Naive B cell (primary cell): ENCODE measurements at regions not wholly inside any gene's neighbourhood (a gene's known extent, or its start where the extent isn't known, plus 50 kb on each side); places are given as distances from the start of the nearest gene placed in this dataset.

Source experiments
- ATAC-seq, 2 donors: fragments of 150-1000 bp; cut with Tn5 transposase; 2 replicates each; pipeline ENCODE4 v1.10.0; 2021; ENCODE audit warnings: low read depth in 2 of 2, mild to moderate bottlenecking in 2 of 2, moderate library complexity in 2 of 2
- DNase-seq: peaks from one replicate; pipeline ENCODE4 v3.0.0; 2022
- H3K27ac Mint-ChIP-seq, 6 donors: one replicate each; pipeline ENCODE4 v1.8.0; 2020 to 2022; ENCODE audit warnings: mild to moderate bottlenecking in 6 of 6, mixed read lengths in 6 of 6, moderate library complexity in 5 of 6, inconsistent platforms in 2 of 6
- H3K27me3 Mint-ChIP-seq, 3 donors: one replicate each; pipeline ENCODE4 v1.8.0; 2021 to 2022; ENCODE audit warnings: mixed read lengths in 3 of 3, mild to moderate bottlenecking in 1 of 3
- H3K36me3 Mint-ChIP-seq, 2 donors: one replicate each; pipeline ENCODE4 v1.8.0; 2020 to 2022; ENCODE audit warnings: mixed read lengths in 2 of 2, inconsistent platforms in 1 of 2, mild to moderate bottlenecking in 1 of 2
- H3K4me1 Mint-ChIP-seq, 3 donors: one replicate each; pipeline ENCODE4 v1.8.0; 2020 to 2022; ENCODE audit warnings: mixed read lengths in 3 of 3, inconsistent platforms in 1 of 3, mild to moderate bottlenecking in 1 of 3, moderate library complexity in 1 of 3
- H3K4me3 Mint-ChIP-seq, 8 donors: one replicate each; pipeline ENCODE4 v1.8.0; 2020 to 2022; ENCODE audit warnings: mild to moderate bottlenecking in 8 of 8, mixed read lengths in 8 of 8, moderate library complexity in 8 of 8, inconsistent platforms in 2 of 8
- H3K9me3 Mint-ChIP-seq, 7 donors: one replicate each; pipeline ENCODE4 v1.8.0; 2020 to 2022; ENCODE audit warnings: mixed read lengths in 7 of 7, mild to moderate bottlenecking in 5 of 7, inconsistent platforms in 2 of 7, moderate library complexity in 1 of 7

- Mint-ChIP-seq H3K4me3 (no peak overlapping the region), H3K36me3 (no peaks in the 10 kb centered on the region), H3K27ac (no peak overlapping the region), H3K27me3 (peaks cover 0 to 34% (median 4%) of the 10 kb centered on the region in 3 donors), H3K4me1 (no peaks in the 10 kb centered on the region), H3K9me3 (peaks cover 0 to 1% (median 0%) of the 10 kb centered on the region in 7 donors)
- no peak for ATAC-seq
- no peak for DNase-seq
These were observed 671.4 kb downstream of the ZNF674 start for GRCh38 chrX:45873781-45874180.

- DNase-seq (no peak), ATAC-seq (no peak)
- no peaks in the 10 kb centered on the region for H3K4me1 Mint-ChIP-seq
- H3K27ac Mint-ChIP-seq = no peak overlapping the region
- no peaks in the 10 kb centered on the region for H3K9me3 Mint-ChIP-seq
- H3K36me3 Mint-ChIP-seq = no peaks in the 10 kb centered on the region
- H3K27me3 Mint-ChIP-seq = peaks cover 0 to 26% (median 4%) of the 10 kb centered on the region in 3 donors
- H3K4me3 Mint-ChIP-seq = no peak overlapping the region
These were observed 671.8 kb upstream of the DIPK2B start for GRCh38 chrX:45872480-45872879.

- Mint-ChIP-seq H3K36me3 (no peaks in the 10 kb centered on the region), H3K4me3 (no peak overlapping the region), H3K27ac (no peak overlapping the region), H3K27me3 (peaks cover 0 to 23% (median 4%) of the 10 kb centered on the region in 3 donors), H3K4me1 (no peaks in the 10 kb centered on the region), H3K9me3 (no peaks in the 10 kb centered on the region)
- ATAC-seq = no peak
- no peak for DNase-seq
These were observed 667.7 kb upstream of the DIPK2B start for GRCh38 chrX:45868425-45868824.

- no peak overlapping the region for H3K4me3 Mint-ChIP-seq
- peaks cover 0 to 14% (median 0%) of the 10 kb centered on the region in 3 donors for H3K27me3 Mint-ChIP-seq
- no peak for DNase-seq
- H3K36me3 Mint-ChIP-seq = no peaks in the 10 kb centered on the region
- no peaks in the 10 kb centered on the region for H3K4me1 Mint-ChIP-seq
- ATAC-seq = no peak
- H3K27ac Mint-ChIP-seq = no peak overlapping the region
- H3K9me3 Mint-ChIP-seq = no peaks in the 10 kb centered on the region
These were observed 662.1 kb upstream of the DIPK2B start for GRCh38 chrX:45862801-45863200.

- Mint-ChIP-seq H3K36me3 (no peaks in the 10 kb centered on the region), H3K4me3 (no peak overlapping the region), H3K27ac (no peak overlapping the region), H3K9me3 (no peaks in the 10 kb centered on the region), H3K27me3 (peaks cover 0 to 13% (median 0%) of the 10 kb centered on the region in 3 donors), H3K4me1 (no peaks in the 10 kb centered on the region)
- DNase-seq = no peak
- no peak for ATAC-seq
These were observed 659.8 kb upstream of the DIPK2B start for GRCh38 chrX:45860450-45860849.

GRCh38 chrX:45859407-45859806 lies 658.7 kb upstream of the DIPK2B start:
- H3K9me3 Mint-ChIP-seq = no peaks in the 10 kb centered on the region
- no peak overlapping the region for H3K4me3 Mint-ChIP-seq
- DNase-seq = no peak
- H3K36me3 Mint-ChIP-seq = no peaks in the 10 kb centered on the region
- peaks cover 0 to 16% (median 5%) of the 10 kb centered on the region in 3 donors for H3K27me3 Mint-ChIP-seq
- no peak overlapping the region for H3K27ac Mint-ChIP-seq
- no peak for ATAC-seq
- H3K4me1 Mint-ChIP-seq = no peaks in the 10 kb centered on the region

- Mint-ChIP-seq H3K27me3 (peaks cover 9 to 31% (median 19%) of the 10 kb centered on the region in 3 donors), H3K4me1 (peaks cover 11 to 15% (median 14%) of the 10 kb centered on the region in 3 donors), H3K9me3 (peaks cover 0 to 1% (median 0%) of the 10 kb centered on the region in 7 donors), H3K27ac (no peak overlapping the region), H3K36me3 (no peaks in the 10 kb centered on the region), H3K4me3 (peak overlapping the region in 2 of 8 donors; percentile 19 to 74)
- ATAC-seq (no peak), DNase-seq (no peak)
These were observed 652.2 kb upstream of the DIPK2B start for GRCh38 chrX:45852884-45853283.

GRCh38 chrX:45851434-45851991 lies 650.8 kb upstream of the DIPK2B start:
- Mint-ChIP-seq H3K9me3 (peaks cover 0 to 1% (median 0%) of the 10 kb centered on the region in 7 donors), H3K36me3 (no peaks in the 10 kb centered on the region), H3K27ac (no peak overlapping the region), H3K4me1 (peaks cover 11 to 15% (median 14%) of the 10 kb centered on the region in 3 donors), H3K4me3 (peak overlapping the region; percentile 70 to 94 (median 86)), H3K27me3 (peaks cover 9 to 31% (median 19%) of the 10 kb centered on the region in 3 donors)
- DNase-seq (peak; percentile 7), ATAC-seq (peak; percentile 57 to 70)

- peaks cover 9 to 31% (median 19%) of the 10 kb centered on the region in 3 donors for H3K27me3 Mint-ChIP-seq
- H3K9me3 Mint-ChIP-seq = peaks cover 0 to 1% (median 0%) of the 10 kb centered on the region in 7 donors
- H3K36me3 Mint-ChIP-seq = no peaks in the 10 kb centered on the region
- DNase-seq (peak; percentile 2), ATAC-seq (peak; percentile 26 to 27)
- H3K27ac Mint-ChIP-seq = no peak overlapping the region
- peak overlapping the region; percentile 76 to 94 (median 87) for H3K4me3 Mint-ChIP-seq
- peaks cover 11 to 15% (median 14%) of the 10 kb centered on the region in 3 donors for H3K4me1 Mint-ChIP-seq
These were observed 650.2 kb upstream of the DIPK2B start for GRCh38 chrX:45850775-45851433.

- peaks cover 9 to 31% (median 19%) of the 10 kb centered on the region in 3 donors for H3K27me3 Mint-ChIP-seq
- peak overlapping the region in 1 of 6 donors; percentile 95 for H3K27ac Mint-ChIP-seq
- no peak for DNase-seq
- ATAC-seq = peak; percentile 24 to 28
- peaks cover 11 to 15% (median 14%) of the 10 kb centered on the region in 3 donors for H3K4me1 Mint-ChIP-seq
- no peaks in the 10 kb centered on the region for H3K36me3 Mint-ChIP-seq
- H3K9me3 Mint-ChIP-seq = peaks cover 0 to 1% (median 0%) of the 10 kb centered on the region in 7 donors
- peak overlapping the region; percentile 76 to 94 (median 87) for H3K4me3 Mint-ChIP-seq
These were observed 649.6 kb upstream of the DIPK2B start for GRCh38 chrX:45850197-45850774.

GRCh38 chrX:45849261-45849862 lies 648.7 kb upstream of the DIPK2B start:
- H3K9me3 Mint-ChIP-seq = peaks cover 0 to 1% (median 0%) of the 10 kb centered on the region in 7 donors
- DNase-seq (peak; percentile 3), ATAC-seq (peak in 1 of 2 donors; percentile 46)
- peaks cover 11 to 15% (median 14%) of the 10 kb centered on the region in 3 donors for H3K4me1 Mint-ChIP-seq
- peaks cover 9 to 22% (median 14%) of the 10 kb centered on the region in 3 donors for H3K27me3 Mint-ChIP-seq
- H3K27ac Mint-ChIP-seq = no peak overlapping the region
- peak overlapping the region; percentile 47 to 94 (median 87) for H3K4me3 Mint-ChIP-seq
- H3K36me3 Mint-ChIP-seq = no peaks in the 10 kb centered on the region

- Mint-ChIP-seq H3K27ac (no peak overlapping the region), H3K36me3 (no peaks in the 10 kb centered on the region), H3K4me3 (peak overlapping the region in 1 of 8 donors; percentile 24), H3K27me3 (peaks cover 5 to 18% (median 14%) of the 10 kb centered on the region in 3 donors), H3K4me1 (peaks cover 11 to 15% (median 14%) of the 10 kb centered on the region in 3 donors), H3K9me3 (peaks cover 0 to 5% (median 0%) of the 10 kb centered on the region in 7 donors)
- ATAC-seq (no peak), DNase-seq (no peak)
These were observed 647.3 kb upstream of the DIPK2B start for GRCh38 chrX:45847961-45848360.

GRCh38 chrX:45846328-45846727 lies 645.7 kb upstream of the DIPK2B start:
- H3K4me1 Mint-ChIP-seq = peaks cover 11 to 15% (median 14%) of the 10 kb centered on the region in 3 donors
- H3K27me3 Mint-ChIP-seq = peaks cover 5 to 18% (median 14%) of the 10 kb centered on the region in 3 donors
- ATAC-seq = no peak
- DNase-seq = no peak
- no peak overlapping the region for H3K4me3 Mint-ChIP-seq
- H3K27ac Mint-ChIP-seq = no peak overlapping the region
- peaks cover 0 to 5% (median 0%) of the 10 kb centered on the region in 7 donors for H3K9me3 Mint-ChIP-seq
- H3K36me3 Mint-ChIP-seq = no peaks in the 10 kb centered on the region
